ENCODE measurements at regions not wholly inside any gene's neighbourhood (a gene's known extent, or its start where the extent isn't known, plus 50 kb on each side); places are given as distances from the start of the nearest gene placed in this dataset.
"Not testable (repeated sequence)": the region's sequence is repeated elsewhere in the genome, so short reads cannot be mapped to it uniquely, and the experiment has no call there.

- no peak for DNase-seq
Measured at GRCh38 chr12:82627799-82628198, 58.9 kb upstream of the TMTC2 start.

- not testable (repeated sequence) for DNase-seq
Measured at GRCh38 chr12:82634495-82635258, 52.0 kb upstream of the TMTC2 start.

- DNase-seq, result no peak
Measured at GRCh38 chr12:82635263-82635662, 51.4 kb upstream of the TMTC2 start.

Data from muscle of back (tissue), 3 donors.